ENCODE measurements at regions not wholly inside any gene's neighbourhood (a gene's known extent, or its start where the extent isn't known, plus 50 kb on each side); places are given as distances from the start of the nearest gene placed in this dataset.

- Histone ChIP-seq H3K36me3 (ENCODE audit: insufficient read depth in 1 of 2, low read depth in 1 of 2) (no peaks in the 10 kb centered on the region), H3K9me3 (no peaks in the 10 kb centered on the region), H3K4me1 (no peaks in the 10 kb centered on the region), H3K27ac (no peak overlapping the region), H3K4me3 (no peak overlapping the region), H3K27me3 (ENCODE audit: insufficient read depth in 3 of 3, low read length in 2 of 3) (peaks cover 0 to 2% (median 0%) of the 10 kb centered on the region in 3 donors)
- 90 to 97% (median 93%) methylated on average over 4 of the region's 4 CpGs for WGBS, 3 donors
- DNase-seq (no peak), ATAC-seq (no peak)
- TF ChIP-seq CTCF (IDR thresholded peaks at IDR 0.05): no peak
- intact Hi-C loops (cut with DNase I): no loop called here
These were observed 161.1 kb upstream of the ATP10A start for GRCh38 chr15:26024241-26024640.

GRCh38 chr15:26023691-26024090 is 160.6 kb upstream of the ATP10A start:
- intact Hi-C loops (cut with DNase I): no loop called here
- no peaks in the 10 kb centered on the region for H3K9me3 ChIP-seq

GRCh38 chr15:26023231-26023630 is 160.1 kb upstream of the ATP10A start:
- intact Hi-C loops (cut with DNase I): no loop called here
- no peak for TF ChIP-seq CTCF (IDR thresholded peaks at IDR 0.05)
- Histone ChIP-seq H3K27ac (no peak overlapping the region), H3K27me3 (ENCODE audit: insufficient read depth in 3 of 3, low read length in 2 of 3) (peaks cover 0 to 2% (median 0%) of the 10 kb centered on the region in 3 donors), H3K4me3 (no peak overlapping the region), H3K4me1 (no peaks in the 10 kb centered on the region), H3K36me3 (ENCODE audit: insufficient read depth in 1 of 2, low read depth in 1 of 2) (no peaks in the 10 kb centered on the region), H3K9me3 (no peaks in the 10 kb centered on the region)
- DNase-seq (no peak), ATAC-seq (no peak)
- WGBS, 3 donors: 87 to 92% (median 91%) methylated on average over 10 of the region's 10 CpGs

More at GRCh38 chr15:26023691-26024090, 160.6 kb upstream of the ATP10A start:
- WGBS, 3 donors: 44 to 57% (median 47%) methylated on average over 5 of the region's 5 CpGs
- Histone ChIP-seq H3K4me1 (no peaks in the 10 kb centered on the region), H3K4me3 (no peak overlapping the region), H3K27me3 (ENCODE audit: insufficient read depth in 3 of 3, low read length in 2 of 3) (peaks cover 0 to 2% (median 0%) of the 10 kb centered on the region in 3 donors), H3K36me3 (ENCODE audit: insufficient read depth in 1 of 2, low read depth in 1 of 2) (no peaks in the 10 kb centered on the region), H3K27ac (no peak overlapping the region)
- DNase-seq (no peak), ATAC-seq (no peak)
- TF ChIP-seq CTCF (IDR thresholded peaks at IDR 0.05): no peak

- no peak for ATAC-seq
- Histone ChIP-seq H3K9me3 (no peaks in the 10 kb centered on the region), H3K27me3 (ENCODE audit: insufficient read depth in 3 of 3, low read length in 2 of 3) (no peaks in the 10 kb centered on the region), H3K4me3 (no peak overlapping the region), H3K36me3 (ENCODE audit: insufficient read depth in 1 of 2, low read depth in 1 of 2) (no peaks in the 10 kb centered on the region), H3K27ac (no peak overlapping the region), H3K4me1 (no peaks in the 10 kb centered on the region)
- WGBS, 3 donors: 88 to 93% (median 90%) methylated on average over 8 of the region's 8 CpGs
- no peak for TF ChIP-seq CTCF (IDR thresholded peaks at IDR 0.05)
- DNase-seq: no peak
- intact Hi-C loops (cut with DNase I): no loop called here
These were observed 157.7 kb upstream of the ATP10A start for GRCh38 chr15:26020871-26021270.

GRCh38 chr15:26017665-26018064 is 154.5 kb upstream of the ATP10A start:
- no peak for TF ChIP-seq CTCF (IDR thresholded peaks at IDR 0.05)
- 87 to 91% (median 89%) methylated on average over 7 of the region's 7 CpGs for WGBS, 3 donors
- H3K36me3 ChIP-seq (ENCODE audit: insufficient read depth in 1 of 2, low read depth in 1 of 2): no peaks in the 10 kb centered on the region
- no peak for ATAC-seq
- no peak overlapping the region for H3K27ac ChIP-seq
- no peaks in the 10 kb centered on the region for H3K4me1 ChIP-seq
- DNase-seq: no peak
- peaks cover 0 to 5% (median 2%) of the 10 kb centered on the region in 3 donors for H3K27me3 ChIP-seq (ENCODE audit: insufficient read depth in 3 of 3, low read length in 2 of 3)
- no peak overlapping the region for H3K4me3 ChIP-seq
- no peaks in the 10 kb centered on the region for H3K9me3 ChIP-seq
- intact Hi-C loops (cut with DNase I): no loop called here

All from psoas muscle (tissue), 7 donors.